ENCODE measurements at regions not wholly inside any gene's neighbourhood (a gene's known extent, or its start where the extent isn't known, plus 50 kb on each side); places are given as distances from the start of the nearest gene placed in this dataset.

DNA sequence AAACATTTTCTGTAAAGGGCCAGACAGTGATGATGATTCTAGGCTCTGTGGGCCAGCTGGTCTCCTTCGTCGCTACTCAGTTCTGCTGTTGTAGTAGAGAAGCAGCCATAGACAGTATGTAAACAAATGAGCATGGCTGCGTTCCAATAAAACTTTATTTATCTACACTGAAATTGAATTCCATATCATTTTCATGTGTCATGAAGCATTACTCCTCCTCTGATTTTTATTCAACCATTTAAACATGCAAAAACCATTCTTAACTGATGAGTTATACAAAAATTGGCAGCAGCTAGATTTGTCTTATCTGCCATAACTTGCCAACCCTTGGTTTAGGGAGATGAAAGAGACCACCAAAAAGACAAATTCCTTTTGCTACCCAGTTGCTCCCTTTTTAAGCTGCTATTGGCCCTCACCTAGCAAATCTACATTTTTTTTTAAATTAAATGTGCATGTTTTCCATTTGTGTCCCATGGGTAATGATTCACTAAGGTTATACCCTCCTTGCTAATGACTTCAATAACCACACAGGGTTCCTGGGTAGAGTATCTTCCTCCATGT, 309.9 kb downstream of the DHX15 start:
- H4K20me1 ChIP-seq (replicated peaks; ENCODE audit: control insufficient read depth, extremely low read depth, insufficient read depth, low read length) = no peaks in the 10 kb centered on the region
- dilution Hi-C loops (cut with MboI; ENCODE audit: extremely low pct_ligation_motif_present, low sequenced_read_pairs) (no loop called here), intact Hi-C loops (cut with micrococcal nuclease) (no loop called here)
- no peak overlapping the region for H2AFZ ChIP-seq (ENCODE audit: low read depth, low read length)
- H3K9me1 ChIP-seq (replicated peaks; ENCODE audit: control insufficient read depth, extremely low read depth, insufficient read depth, low read length) = no peaks in the 10 kb centered on the region
- H3K36me3 ChIP-seq (ENCODE audit: control insufficient read depth in 2 of 2, extremely low read depth in 1 of 2, insufficient read depth in 2 of 2, low read length in 2 of 2) = no peaks in the 10 kb centered on the region
- ChIA-PET CTCF (no interaction called here), POLR2A (no interaction called here)
- H3K27me3 ChIP-seq (ENCODE audit: control insufficient read depth in 2 of 2, insufficient read depth in 2 of 2, low read length in 2 of 2) = no peaks in the 10 kb centered on the region
- no peaks in the 10 kb centered on the region for H3K79me2 ChIP-seq (ENCODE audit: control insufficient read depth, insufficient read depth, low read length)
- no peak overlapping the region for H3K4me2 ChIP-seq (ENCODE audit: insufficient read depth, low read length)
- no peak overlapping the region for H3K9ac ChIP-seq (replicated peaks; ENCODE audit: extremely low read depth, insufficient read depth, low read length)
- TF ChIP-seq EZH2 (IDR thresholded peaks at IDR 0.05; ENCODE audit: borderline replicate concordance, low read depth, low read length, severe bottlenecking) (no peak), JUN (IDR thresholded peaks at IDR 0.05; ENCODE audit: borderline replicate concordance, insufficient read depth, insufficient read length, low read depth) (no peak), GATA2 (IDR thresholded peaks at IDR 0.05; ENCODE audit: insufficient read depth, insufficient read length, low read depth, low read length) (no peak), POLR2A (IDR thresholded peaks at IDR 0.05; ENCODE audit: low read depth, low read length) (no peak), FOS (IDR thresholded peaks at IDR 0.05; ENCODE audit: borderline replicate concordance, insufficient read depth, low read length) (no peak)
- TF ChIP-seq, protein P1, sequence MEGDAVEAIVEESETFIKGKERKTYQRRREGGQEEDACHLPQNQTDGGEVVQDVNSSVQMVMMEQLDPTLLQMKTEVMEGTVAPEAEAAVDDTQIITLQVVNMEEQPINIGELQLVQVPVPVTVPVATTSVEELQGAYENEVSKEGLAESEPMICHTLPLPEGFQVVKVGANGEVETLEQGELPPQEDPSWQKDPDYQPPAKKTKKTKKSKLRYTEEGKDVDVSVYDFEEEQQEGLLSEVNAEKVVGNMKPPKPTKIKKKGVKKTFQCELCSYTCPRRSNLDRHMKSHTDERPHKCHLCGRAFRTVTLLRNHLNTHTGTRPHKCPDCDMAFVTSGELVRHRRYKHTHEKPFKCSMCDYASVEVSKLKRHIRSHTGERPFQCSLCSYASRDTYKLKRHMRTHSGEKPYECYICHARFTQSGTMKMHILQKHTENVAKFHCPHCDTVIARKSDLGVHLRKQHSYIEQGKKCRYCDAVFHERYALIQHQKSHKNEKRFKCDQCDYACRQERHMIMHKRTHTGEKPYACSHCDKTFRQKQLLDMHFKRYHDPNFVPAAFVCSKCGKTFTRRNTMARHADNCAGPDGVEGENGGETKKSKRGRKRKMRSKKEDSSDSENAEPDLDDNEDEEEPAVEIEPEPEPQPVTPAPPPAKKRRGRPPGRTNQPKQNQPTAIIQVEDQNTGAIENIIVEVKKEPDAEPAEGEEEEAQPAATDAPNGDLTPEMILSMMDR (IDR thresholded peaks at IDR 0.05; ENCODE audit: extremely low read depth in 1 of 2, insufficient read depth in 1 of 2, low read depth in 1 of 2, low read length in 2 of 2) = no peak
- H3K4me3 ChIP-seq (replicated peaks in 1 of 3; ENCODE audit: insufficient read depth in 1 of 3, low read depth in 1 of 3, low read length in 3 of 3) = no peak overlapping the region
- H3K27ac ChIP-seq (ENCODE audit: insufficient read depth, low read depth, low read length) = no peak overlapping the region
- no TSS peak for BruUV-seq (replicated peaks)
- no peak for FAIRE-seq
- DNase-seq (ENCODE audit: low read depth, low spot score) = no peak
- H3K4me1 ChIP-seq (ENCODE audit: control insufficient read depth, extremely low read depth, insufficient read depth, low read length) = no peaks in the 10 kb centered on the region
- H3K9me3 ChIP-seq (replicated peaks; ENCODE audit: control insufficient read depth, insufficient read depth, low read length) = no peaks in the 10 kb centered on the region

DNA sequence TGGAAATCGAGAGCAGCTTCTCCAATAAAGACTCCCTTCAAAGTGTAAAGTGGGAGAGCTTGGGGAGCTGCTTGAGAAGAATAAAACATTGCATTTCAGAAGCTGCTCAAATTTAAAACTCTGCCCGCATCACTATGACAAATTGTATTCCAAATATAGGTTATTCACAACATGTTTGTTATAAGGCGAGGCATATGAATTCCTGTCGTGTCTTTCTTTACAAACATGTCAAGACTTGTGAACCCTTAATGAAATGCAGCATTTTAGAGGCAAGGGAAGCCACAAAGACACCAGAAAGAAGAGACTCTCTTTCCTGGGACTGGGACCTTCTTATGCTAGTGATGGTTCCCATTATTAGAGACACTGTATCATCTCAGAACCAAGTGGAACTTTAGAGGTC, 311.2 kb downstream of the DHX15 start:
- CTCF ChIA-PET = no interaction called here
- no peaks in the 10 kb centered on the region for H3K27me3 ChIP-seq (ENCODE audit: control insufficient read depth in 2 of 2, insufficient read depth in 2 of 2, low read length in 2 of 2)
- no peaks in the 10 kb centered on the region for H3K9me3 ChIP-seq (replicated peaks; ENCODE audit: control insufficient read depth, insufficient read depth, low read length)
- H3K4me2 ChIP-seq (ENCODE audit: insufficient read depth, low read length) = no peak overlapping the region
- dilution Hi-C loops (cut with MboI; ENCODE audit: extremely low pct_ligation_motif_present, low sequenced_read_pairs) (no loop called here), intact Hi-C loops (cut with micrococcal nuclease) (no loop called here)
- TF ChIP-seq, protein P1 (IDR thresholded peaks at IDR 0.05; ENCODE audit: extremely low read depth in 1 of 2, insufficient read depth in 1 of 2, low read depth in 1 of 2, low read length in 2 of 2) = no peak
- TF ChIP-seq MYC (IDR thresholded peaks at IDR 0.05; ENCODE audit: low read depth, low read length) = no peak
- TF ChIP-seq JUN (IDR thresholded peaks at IDR 0.05; ENCODE audit: borderline replicate concordance, insufficient read depth, insufficient read length, low read depth) = no peak
- TF ChIP-seq POLR2AphosphoS5 (IDR thresholded peaks at IDR 0.05; ENCODE audit: insufficient read depth, low read depth, low read length) = no peak
- TF ChIP-seq, protein P2, sequence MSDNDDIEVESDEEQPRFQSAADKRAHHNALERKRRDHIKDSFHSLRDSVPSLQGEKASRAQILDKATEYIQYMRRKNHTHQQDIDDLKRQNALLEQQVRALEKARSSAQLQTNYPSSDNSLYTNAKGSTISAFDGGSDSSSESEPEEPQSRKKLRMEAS (IDR thresholded peaks at IDR 0.05; ENCODE audit: insufficient read depth, insufficient read length) = no peak
- no peak for TF ChIP-seq EZH2 (IDR thresholded peaks at IDR 0.05; ENCODE audit: borderline replicate concordance, low read depth, low read length, severe bottlenecking)
- TF ChIP-seq POLR2A (IDR thresholded peaks at IDR 0.05; ENCODE audit: low read depth, low read length) = no peak
- no peak for TF ChIP-seq FOS (IDR thresholded peaks at IDR 0.05; ENCODE audit: borderline replicate concordance, insufficient read depth, low read length)
- no peak for TF ChIP-seq GATA2 (IDR thresholded peaks at IDR 0.05; ENCODE audit: insufficient read depth, insufficient read length, low read depth, low read length)
- H3K9ac ChIP-seq (replicated peaks; ENCODE audit: extremely low read depth, insufficient read depth, low read length) = no peak overlapping the region
- no peaks in the 10 kb centered on the region for H3K4me1 ChIP-seq (ENCODE audit: control insufficient read depth, extremely low read depth, insufficient read depth, low read length)
- H3K4me3 ChIP-seq (replicated peaks in 1 of 3; ENCODE audit: insufficient read depth in 1 of 3, low read depth in 1 of 3, low read length in 3 of 3) = no peak overlapping the region
- H2AFZ ChIP-seq (ENCODE audit: low read depth, low read length) = no peak overlapping the region
- H3K27ac ChIP-seq (ENCODE audit: insufficient read depth, low read depth, low read length) = no peak overlapping the region
- no peak for FAIRE-seq
- no peaks in the 10 kb centered on the region for H3K79me2 ChIP-seq (ENCODE audit: control insufficient read depth, insufficient read depth, low read length)
- no peaks in the 10 kb centered on the region for H3K9me1 ChIP-seq (replicated peaks; ENCODE audit: control insufficient read depth, extremely low read depth, insufficient read depth, low read length)
- BruUV-seq (replicated peaks) = no TSS peak
- H4K20me1 ChIP-seq (replicated peaks; ENCODE audit: control insufficient read depth, extremely low read depth, insufficient read depth, low read length) = no peaks in the 10 kb centered on the region
- no peaks in the 10 kb centered on the region for H3K36me3 ChIP-seq (ENCODE audit: control insufficient read depth in 2 of 2, extremely low read depth in 1 of 2, insufficient read depth in 2 of 2, low read length in 2 of 2)
- POLR2A ChIA-PET = no interaction called here
- no peak for DNase-seq (ENCODE audit: low read depth, low spot score)

All from endothelial cell of umbilical vein (primary cell).